Caco-2 (cell line): ENCODE measurements at regions not wholly inside any gene's neighbourhood (a gene's known extent, or its start where the extent isn't known, plus 50 kb on each side); places are given as distances from the start of the nearest gene placed in this dataset.

Experiments used
- BruUV-seq: library from RNA; stranded (reverse); fragments of 400-500 nt; replicated peaks from 2 replicates; lab custom pipeline; 2021; lab: Mats Ljungman, UMichigan
- CTCF ChIA-PET: fragments of 300-600 bp; sonication (Branson Sonifier 250); formaldehyde crosslinking; loops from one replicate; lab custom pipeline; 2022; ENCODE audit warnings: antibody characterized with exemption; lab: Charles Lee
- POLR2A ChIA-PET: fragments of 300-600 bp; sonication (Branson Sonifier 250); formaldehyde crosslinking; loops from one replicate; lab custom pipeline; 2022; ENCODE audit warnings: antibody characterized with exemption; lab: Charles Lee
- DNase-seq, 2 experiments: peaks; one replicate each; pipeline versions ENCODE4 v3.0.0 to v3.0.0-alpha.2; 2020 to 2022
- H3K27me3 ChIP-seq: replicated peaks from 2 replicates; pipeline ENCODE4 v1.6.0; 2011; ENCODE audit warnings: low read length; ENCODE audit not compliant: control insufficient read depth, insufficient read depth
- H3K36me3 ChIP-seq: 2 replicates; pipeline ENCODE4 v1.5.1; 2011; ENCODE audit warnings: low read length; ENCODE audit not compliant: control insufficient read depth, insufficient read depth
- H3K4me1 ChIP-seq: fragments of 250-450 bp; sonication (Bioruptor Pico); 2 replicates; pipeline ENCODE4 v1.5.1; 2020; ENCODE audit warnings: mild to moderate bottlenecking
- H3K4me3 ChIP-seq: 2 replicates; pipeline ENCODE4 v1.5.1; 2011; ENCODE audit warnings: low read depth, mild to moderate bottlenecking, control low read depth, low read length
- H3K9me3 ChIP-seq: fragments of 250-450 bp; sonication (Bioruptor Pico); 2 replicates; pipeline ENCODE4 v1.5.1; 2020; ENCODE audit warnings: mild to moderate bottlenecking, moderate library complexity
- H3K27ac Mint-ChIP-seq: one replicate; pipeline ENCODE4 v1.8.0; 2022; ENCODE audit warnings: mixed read lengths; ENCODE audit not compliant: unreplicated experiment
- H3K27me3 Mint-ChIP-seq: one replicate; pipeline ENCODE4 v1.8.0; 2022; ENCODE audit warnings: mixed read lengths; ENCODE audit not compliant: insufficient read depth, unreplicated experiment
- H3K36me3 Mint-ChIP-seq: one replicate; pipeline ENCODE4 v1.8.0; 2022; ENCODE audit warnings: mild to moderate bottlenecking, mixed read lengths; ENCODE audit not compliant: insufficient read depth, unreplicated experiment
- H3K4me1 Mint-ChIP-seq: one replicate; pipeline ENCODE4 v1.8.0; 2022; ENCODE audit warnings: low read depth, mixed read lengths; ENCODE audit not compliant: unreplicated experiment
- H3K4me3 Mint-ChIP-seq: one replicate; pipeline ENCODE4 v1.8.0; 2022; ENCODE audit warnings: mild to moderate bottlenecking, moderate library complexity, mixed read lengths; ENCODE audit not compliant: unreplicated experiment
- H3K9me3 Mint-ChIP-seq: one replicate; pipeline ENCODE4 v1.8.0; 2022; ENCODE audit warnings: mixed read lengths; ENCODE audit not compliant: unreplicated experiment
- CTCF ChIP-seq, 2 experiments: fragments of 200-600 bp in 1 of 2; IDR thresholded peaks; 1 replicate in 1 of 2; 2 replicates in 1 of 2; pipeline versions ENCODE4 v1.5.1 to v1.8.0; 2011 to 2022; ENCODE audit warnings: antibody characterized with exemption in 1 of 2, control low read depth in 1 of 2, inconsistent platforms in 1 of 2, low read depth in 1 of 2, low read length in 1 of 2, mild to moderate bottlenecking in 1 of 2, moderate library complexity in 1 of 2; ENCODE audit not compliant: insufficient read depth in 1 of 2, severe bottlenecking in 1 of 2, unreplicated experiment in 1 of 2
- intact Hi-C: fragments of 100-400 bp; cut with micrococcal nuclease; formaldehyde crosslinking; loops from one replicate; pipeline ENCODE4 v1.10.0; 2022; ENCODE audit not compliant: unreplicated experiment

- intact Hi-C loops, result no loop called here
- H3K9me3 ChIP-seq, result no peaks in the 10 kb centered on the region
- no peaks in the 10 kb centered on the region for H3K36me3 Mint-ChIP-seq
- peaks cover 7% of the 10 kb centered on the region for H3K4me1 Mint-ChIP-seq
- no peaks in the 10 kb centered on the region for H3K36me3 ChIP-seq
- H3K4me3 Mint-ChIP-seq, result no peak overlapping the region
- POLR2A ChIA-PET, result no interaction called here
- BruUV-seq, result no TSS peak
- TF ChIP-seq CTCF (IDR thresholded peaks at IDR 0.05; ENCODE audit: insufficient read depth in 1 of 2, low read depth in 1 of 2, low read length in 1 of 2, severe bottlenecking in 1 of 2, unreplicated experiment in 1 of 2), result no peak
- peaks cover 6% of the 10 kb centered on the region; the same call in 1 of the 2 replicates for H3K4me1 ChIP-seq
- no peak overlapping the region for H3K27ac Mint-ChIP-seq
- H3K27me3 Mint-ChIP-seq, result no peaks in the 10 kb centered on the region
- H3K4me3 ChIP-seq, result no peak overlapping the region
- H3K27me3 ChIP-seq, result no peaks in the 10 kb centered on the region
- peaks cover 5% of the 10 kb centered on the region for H3K9me3 Mint-ChIP-seq
- no peak for DNase-seq
- CTCF ChIA-PET, result no interaction called here
These were observed 94.7 kb upstream of the CDH6 start for GRCh38 chr5:31098811-31099210.

DNA sequence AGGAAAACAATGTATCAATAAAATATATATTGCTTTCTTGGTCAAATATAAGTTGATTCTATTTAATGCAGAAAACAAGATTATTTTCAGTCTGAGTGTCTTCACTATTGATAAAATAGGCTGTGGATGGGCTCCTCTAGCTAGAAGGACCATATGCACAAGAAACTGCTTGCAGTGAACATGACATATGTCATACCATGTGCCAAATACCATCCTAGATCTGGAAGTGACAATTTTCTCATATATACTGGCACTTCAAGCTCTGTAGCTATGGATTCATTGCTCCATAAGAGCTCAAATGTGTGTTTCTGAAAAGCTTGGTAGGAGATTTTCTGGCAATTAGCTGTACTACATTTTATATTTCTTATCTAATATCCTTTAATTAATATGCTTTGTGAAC, 95.6 kb upstream of the CDH6 start:
- Histone ChIP-seq H3K36me3 (no peaks in the 10 kb centered on the region), H3K4me3 (no peak overlapping the region), H3K9me3 (no peaks in the 10 kb centered on the region; the same call in 1 of the 2 replicates), H3K27me3 (no peaks in the 10 kb centered on the region), H3K4me1 (peaks cover 6% of the 10 kb centered on the region; the same call in 1 of the 2 replicates)
- Mint-ChIP-seq H3K9me3 (no peaks in the 10 kb centered on the region), H3K4me1 (peaks cover 7% of the 10 kb centered on the region), H3K27me3 (no peaks in the 10 kb centered on the region), H3K36me3 (peaks cover 5% of the 10 kb centered on the region), H3K27ac (no peak overlapping the region), H3K4me3 (no peak overlapping the region)
- BruUV-seq, result no TSS peak
- ChIA-PET POLR2A (no interaction called here), CTCF (no interaction called here)
- intact Hi-C loops, result no loop called here
- TF ChIP-seq CTCF (IDR thresholded peaks at IDR 0.05; ENCODE audit: insufficient read depth in 1 of 2, low read depth in 1 of 2, low read length in 1 of 2, severe bottlenecking in 1 of 2, unreplicated experiment in 1 of 2), result no peak
- DNase-seq, result no peak

DNA sequence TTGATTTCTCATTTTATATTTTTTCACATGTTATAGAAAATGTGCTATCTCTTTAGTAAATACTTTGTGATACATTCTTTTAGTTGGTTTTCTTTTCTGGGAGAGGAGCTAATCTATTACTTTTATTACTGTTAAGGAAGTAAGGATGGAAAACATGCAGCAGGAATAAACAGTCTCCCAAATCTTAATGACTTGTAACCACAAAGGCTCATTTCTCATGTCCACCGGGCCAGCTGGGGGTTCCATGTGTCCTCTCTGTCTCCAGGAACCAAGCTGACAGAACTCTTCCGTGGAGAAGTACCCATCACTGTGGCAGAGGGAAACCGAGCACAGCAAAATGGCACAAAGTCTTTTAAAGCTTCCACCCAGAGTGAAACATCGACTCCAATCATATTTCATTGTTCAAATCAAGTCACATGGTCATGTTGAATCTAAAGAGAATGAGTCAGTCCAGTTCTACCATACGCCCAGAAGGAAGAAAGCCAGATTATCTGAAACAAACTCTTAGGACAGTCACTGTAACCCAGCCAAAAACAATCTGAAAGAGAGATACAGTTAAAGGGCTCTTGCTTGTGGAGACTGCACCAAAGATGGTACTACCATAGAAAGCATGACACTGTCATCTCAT, 97.1 kb upstream of the CDH6 start:
- no peaks in the 10 kb centered on the region for H3K36me3 ChIP-seq
- Mint-ChIP-seq H3K4me3 (no peak overlapping the region), H3K36me3 (peaks cover 5% of the 10 kb centered on the region), H3K4me1 (peaks cover 7% of the 10 kb centered on the region), H3K27ac (no peak overlapping the region), H3K9me3 (no peaks in the 10 kb centered on the region), H3K27me3 (no peaks in the 10 kb centered on the region)
- ChIA-PET CTCF (no interaction called here), POLR2A (no interaction called here)
- intact Hi-C loops, result no loop called here
- no peak overlapping the region for H3K4me3 ChIP-seq
- H3K9me3 ChIP-seq, result no peaks in the 10 kb centered on the region; the same call in 1 of the 2 replicates
- no peaks in the 10 kb centered on the region for H3K27me3 ChIP-seq
- DNase-seq, result no peak
- BruUV-seq, result no TSS peak
- peaks cover 6% of the 10 kb centered on the region; the same call in 1 of the 2 replicates for H3K4me1 ChIP-seq
- no peak for TF ChIP-seq CTCF (IDR thresholded peaks at IDR 0.05; ENCODE audit: insufficient read depth in 1 of 2, low read depth in 1 of 2, low read length in 1 of 2, severe bottlenecking in 1 of 2, unreplicated experiment in 1 of 2)
